GM12865 (cell line): ENCODE measurements at regions not wholly inside any gene's neighbourhood (a gene's known extent, or its start where the extent isn't known, plus 50 kb on each side); places are given as distances from the start of the nearest gene placed in this dataset.

Source experiments
- DNase-seq: peaks from one replicate; pipeline ENCODE4 v3.0.0; 2010; ENCODE audit warnings: low read depth
- H3K4me3 ChIP-seq: 2 replicates; pipeline ENCODE4 v1.5.1; 2011; ENCODE audit warnings: mild to moderate bottlenecking, low read depth, low read length, control low read depth
- TF ChIP-seq, protein P1 (sequence below): IDR thresholded peaks from 2 replicates; pipeline ENCODE4 v1.5.1; 2011; ENCODE audit warnings: low read length, control low read depth, low read depth, inconsistent platforms; ENCODE audit not compliant: insufficient read depth; ENCODE audit errors: missing control alignments

DNA sequence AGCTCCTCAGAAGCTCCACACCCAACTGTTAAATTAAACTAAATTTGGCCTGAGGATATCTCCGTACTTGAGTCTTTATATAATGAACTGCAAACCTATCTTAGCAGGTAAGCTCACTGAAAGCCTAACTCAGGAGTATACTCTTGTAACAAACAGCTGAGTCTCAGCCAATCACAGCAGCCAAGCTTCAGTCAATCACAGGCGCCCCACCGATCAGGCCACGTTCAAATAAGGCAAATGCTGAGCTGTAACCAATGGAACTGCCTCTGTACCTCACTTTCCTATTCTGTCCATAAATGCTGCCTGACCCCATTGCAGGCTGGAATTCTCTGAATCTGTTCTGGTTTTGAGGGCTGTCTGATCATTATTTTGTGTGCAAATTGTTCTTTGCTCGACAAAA is 93.0 kb upstream of the CES5A start:
- no peak overlapping the region for H3K4me3 ChIP-seq
- no peak for DNase-seq
- TF ChIP-seq, protein P1, sequence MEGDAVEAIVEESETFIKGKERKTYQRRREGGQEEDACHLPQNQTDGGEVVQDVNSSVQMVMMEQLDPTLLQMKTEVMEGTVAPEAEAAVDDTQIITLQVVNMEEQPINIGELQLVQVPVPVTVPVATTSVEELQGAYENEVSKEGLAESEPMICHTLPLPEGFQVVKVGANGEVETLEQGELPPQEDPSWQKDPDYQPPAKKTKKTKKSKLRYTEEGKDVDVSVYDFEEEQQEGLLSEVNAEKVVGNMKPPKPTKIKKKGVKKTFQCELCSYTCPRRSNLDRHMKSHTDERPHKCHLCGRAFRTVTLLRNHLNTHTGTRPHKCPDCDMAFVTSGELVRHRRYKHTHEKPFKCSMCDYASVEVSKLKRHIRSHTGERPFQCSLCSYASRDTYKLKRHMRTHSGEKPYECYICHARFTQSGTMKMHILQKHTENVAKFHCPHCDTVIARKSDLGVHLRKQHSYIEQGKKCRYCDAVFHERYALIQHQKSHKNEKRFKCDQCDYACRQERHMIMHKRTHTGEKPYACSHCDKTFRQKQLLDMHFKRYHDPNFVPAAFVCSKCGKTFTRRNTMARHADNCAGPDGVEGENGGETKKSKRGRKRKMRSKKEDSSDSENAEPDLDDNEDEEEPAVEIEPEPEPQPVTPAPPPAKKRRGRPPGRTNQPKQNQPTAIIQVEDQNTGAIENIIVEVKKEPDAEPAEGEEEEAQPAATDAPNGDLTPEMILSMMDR, result no peak

DNA sequence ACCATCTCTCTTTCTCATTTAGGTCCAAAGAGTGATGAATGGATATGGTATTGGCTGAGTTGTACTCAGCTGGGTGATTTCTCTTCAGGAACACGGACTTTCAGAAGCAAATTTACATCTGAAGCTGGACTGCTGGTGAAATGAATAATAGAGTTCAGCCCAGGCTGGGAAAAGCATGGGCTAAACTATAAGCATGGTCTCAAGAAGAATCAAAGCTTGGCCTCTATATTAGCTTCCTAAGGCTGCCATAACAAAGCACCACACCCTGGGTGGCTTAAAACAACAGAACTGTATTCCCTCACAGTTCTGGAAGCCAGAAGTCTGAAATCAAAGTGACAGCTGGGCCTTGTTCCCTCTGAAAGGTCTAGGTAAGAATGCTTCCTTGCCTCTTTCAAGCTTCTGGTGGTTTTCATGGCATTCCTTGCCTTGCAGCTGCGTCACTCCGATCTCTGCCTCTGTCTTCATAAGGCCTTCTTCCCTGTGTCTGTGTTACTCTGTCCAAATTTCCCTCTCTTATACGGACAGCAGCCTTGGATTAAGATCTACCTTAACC is 89.8 kb upstream of the CES5A start:
- H3K4me3 ChIP-seq, result no peak overlapping the region
- DNase-seq, result no peak
- TF ChIP-seq, protein P1, result no peak

DNA sequence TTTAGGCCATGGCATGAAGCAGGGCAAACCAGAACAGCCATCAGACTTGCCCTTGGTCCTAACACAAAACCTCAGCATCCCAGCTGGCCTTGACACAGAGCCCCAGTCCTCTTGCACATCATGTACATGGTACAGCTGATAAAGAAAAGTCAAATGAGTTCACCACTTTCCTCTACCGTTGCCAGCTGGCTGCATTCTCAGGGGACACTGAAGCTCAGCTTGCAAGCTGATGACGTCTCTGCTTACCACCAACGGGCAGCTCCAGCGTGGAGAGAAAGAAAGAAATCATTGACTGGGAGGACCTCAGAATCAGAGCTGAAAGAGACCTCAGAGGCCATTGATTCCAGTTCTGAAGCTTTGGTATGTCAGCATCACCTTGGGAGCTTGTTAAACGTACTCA is 80.7 kb upstream of the CES5A start:
- no peak for DNase-seq
- TF ChIP-seq, protein P1, result no peak
- H3K4me3 ChIP-seq, result no peak overlapping the region

DNA sequence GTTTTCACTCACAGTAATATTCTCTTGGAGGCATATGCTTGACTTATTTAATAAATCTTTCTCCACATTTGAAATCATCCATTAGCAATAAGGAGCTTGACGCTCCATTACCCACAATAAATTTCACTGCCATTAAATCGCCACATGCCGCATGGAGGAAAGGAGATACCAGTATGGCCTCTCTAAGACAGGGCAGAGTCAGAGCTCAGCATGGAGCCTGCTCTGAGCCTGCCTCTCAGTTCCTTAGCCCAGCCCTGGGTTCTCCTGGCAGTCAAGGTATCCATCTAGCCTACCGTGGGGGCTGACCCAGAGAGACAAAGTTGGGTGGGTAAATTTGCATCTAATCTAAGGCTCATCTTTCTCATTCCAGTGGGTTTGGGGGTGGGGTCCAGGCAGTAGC is 80.3 kb upstream of the CES5A start:
- H3K4me3 ChIP-seq, result no peak overlapping the region
- DNase-seq, result no peak
- TF ChIP-seq, protein P1, result no peak

DNA sequence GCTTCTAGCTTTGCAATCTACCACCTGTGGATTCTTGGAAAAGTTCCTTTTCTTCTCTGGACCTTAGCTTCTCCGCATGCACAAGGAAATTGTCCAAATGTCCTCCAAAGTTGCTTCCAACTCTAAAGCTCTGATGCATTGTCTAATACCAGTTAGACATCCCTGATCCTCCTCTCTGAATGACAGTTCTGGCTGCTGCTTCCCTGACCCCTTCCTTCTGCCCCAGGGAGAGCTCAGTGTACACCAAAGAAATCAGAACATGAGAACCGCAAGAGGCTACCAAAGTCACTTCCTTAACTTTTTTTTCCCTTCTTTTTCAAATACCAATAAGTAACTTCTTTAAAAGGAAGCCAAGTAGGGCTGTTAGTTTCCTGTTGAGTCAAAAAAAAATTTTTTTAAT is 79.7 kb upstream of the CES5A start:
- H3K4me3 ChIP-seq, result no peak overlapping the region
- TF ChIP-seq, protein P1, result no peak
- no peak for DNase-seq

DNA sequence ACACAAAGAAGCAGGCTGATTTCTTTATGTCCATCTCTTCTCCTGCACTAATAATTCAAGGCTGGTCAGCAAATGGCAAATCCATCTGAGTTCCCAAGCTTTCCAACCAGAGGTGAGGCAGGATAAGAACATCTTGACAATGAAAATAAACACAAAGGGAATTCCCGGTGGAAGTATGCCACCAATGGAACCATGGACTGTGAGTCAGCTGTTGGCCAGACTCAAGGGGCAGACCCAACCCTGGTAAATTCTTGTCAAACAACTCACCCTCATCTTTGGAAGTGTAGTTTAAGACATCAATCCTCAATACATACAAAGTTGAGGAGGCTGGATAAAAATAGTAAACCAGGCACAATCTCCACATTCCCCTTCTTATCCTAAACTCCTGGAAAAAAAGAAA is 74.3 kb upstream of the CES5A start:
- DNase-seq, result no peak
- TF ChIP-seq, protein P1, result no peak
- H3K4me3 ChIP-seq, result no peak overlapping the region

DNA sequence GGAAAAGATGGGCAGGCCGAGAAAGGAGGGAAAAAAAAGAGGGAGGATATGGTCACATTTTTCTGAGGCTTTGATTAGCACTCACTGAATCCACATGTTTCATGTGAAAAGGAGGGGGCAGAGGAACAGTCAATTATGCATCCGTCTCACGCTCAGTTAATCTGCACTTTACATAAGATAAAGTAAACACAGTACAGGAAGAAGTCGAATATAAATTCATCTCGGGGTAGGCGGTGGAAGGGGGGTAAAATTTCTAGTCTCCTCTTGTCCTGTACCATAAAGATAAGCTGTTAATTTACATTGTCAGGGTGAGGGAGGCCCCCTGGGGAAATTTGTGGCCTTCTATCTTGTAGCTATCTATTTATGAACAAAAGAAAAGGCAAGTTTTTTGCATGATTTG is 73.1 kb upstream of the CES5A start:
- no peak for DNase-seq
- TF ChIP-seq, protein P1, result no peak
- H3K4me3 ChIP-seq, result no peak overlapping the region
